ENCODE measurements at regions not wholly inside any gene's neighbourhood (a gene's known extent, or its start where the extent isn't known, plus 50 kb on each side); places are given as distances from the start of the nearest gene placed in this dataset.

- no peak for TF ChIP-seq TAF1 (IDR thresholded peaks at IDR 0.05; ENCODE audit: low read depth)
- no peak for TF ChIP-seq CEBPB (IDR thresholded peaks at IDR 0.05)
- TF ChIP-seq RAD21 (IDR thresholded peaks at IDR 0.05; ENCODE audit: low read depth), result no peak
- TF ChIP-seq TEAD4 (IDR thresholded peaks at IDR 0.05), result no peak
- no peak for TF ChIP-seq ZBTB7A (IDR thresholded peaks at IDR 0.05; ENCODE audit: low read depth)
- TF ChIP-seq, protein P1, sequence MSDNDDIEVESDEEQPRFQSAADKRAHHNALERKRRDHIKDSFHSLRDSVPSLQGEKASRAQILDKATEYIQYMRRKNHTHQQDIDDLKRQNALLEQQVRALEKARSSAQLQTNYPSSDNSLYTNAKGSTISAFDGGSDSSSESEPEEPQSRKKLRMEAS (IDR thresholded peaks at IDR 0.05), result no peak
- TF ChIP-seq, protein P2, sequence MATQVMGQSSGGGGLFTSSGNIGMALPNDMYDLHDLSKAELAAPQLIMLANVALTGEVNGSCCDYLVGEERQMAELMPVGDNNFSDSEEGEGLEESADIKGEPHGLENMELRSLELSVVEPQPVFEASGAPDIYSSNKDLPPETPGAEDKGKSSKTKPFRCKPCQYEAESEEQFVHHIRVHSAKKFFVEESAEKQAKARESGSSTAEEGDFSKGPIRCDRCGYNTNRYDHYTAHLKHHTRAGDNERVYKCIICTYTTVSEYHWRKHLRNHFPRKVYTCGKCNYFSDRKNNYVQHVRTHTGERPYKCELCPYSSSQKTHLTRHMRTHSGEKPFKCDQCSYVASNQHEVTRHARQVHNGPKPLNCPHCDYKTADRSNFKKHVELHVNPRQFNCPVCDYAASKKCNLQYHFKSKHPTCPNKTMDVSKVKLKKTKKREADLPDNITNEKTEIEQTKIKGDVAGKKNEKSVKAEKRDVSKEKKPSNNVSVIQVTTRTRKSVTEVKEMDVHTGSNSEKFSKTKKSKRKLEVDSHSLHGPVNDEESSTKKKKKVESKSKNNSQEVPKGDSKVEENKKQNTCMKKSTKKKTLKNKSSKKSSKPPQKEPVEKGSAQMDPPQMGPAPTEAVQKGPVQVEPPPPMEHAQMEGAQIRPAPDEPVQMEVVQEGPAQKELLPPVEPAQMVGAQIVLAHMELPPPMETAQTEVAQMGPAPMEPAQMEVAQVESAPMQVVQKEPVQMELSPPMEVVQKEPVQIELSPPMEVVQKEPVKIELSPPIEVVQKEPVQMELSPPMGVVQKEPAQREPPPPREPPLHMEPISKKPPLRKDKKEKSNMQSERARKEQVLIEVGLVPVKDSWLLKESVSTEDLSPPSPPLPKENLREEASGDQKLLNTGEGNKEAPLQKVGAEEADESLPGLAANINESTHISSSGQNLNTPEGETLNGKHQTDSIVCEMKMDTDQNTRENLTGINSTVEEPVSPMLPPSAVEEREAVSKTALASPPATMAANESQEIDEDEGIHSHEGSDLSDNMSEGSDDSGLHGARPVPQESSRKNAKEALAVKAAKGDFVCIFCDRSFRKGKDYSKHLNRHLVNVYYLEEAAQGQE (IDR thresholded peaks at IDR 0.05; ENCODE audit: low read depth), result no peak
- TF ChIP-seq USF1 (IDR thresholded peaks at IDR 0.05), result no peak
- TF ChIP-seq NFIC (IDR thresholded peaks at IDR 0.05), result no peak
- no peak for TF ChIP-seq EP300 (IDR thresholded peaks at IDR 0.05; ENCODE audit: borderline replicate concordance)
- no peak for TF ChIP-seq TCF12 (IDR thresholded peaks at IDR 0.05; ENCODE audit: low read depth)
- no peak for TF ChIP-seq CREB1 (IDR thresholded peaks at IDR 0.05; ENCODE audit: low read depth)
- no peak for TF ChIP-seq FOXM1 (IDR thresholded peaks at IDR 0.05; ENCODE audit: borderline replicate concordance, low read depth)
Observed at GRCh38 chr5:93819668-93820067, 78.3 kb upstream of the POU5F2 start.
